ENCODE measurements at regions not wholly inside any gene's neighbourhood (a gene's known extent, or its start where the extent isn't known, plus 50 kb on each side); places are given as distances from the start of the nearest gene placed in this dataset.
"Not testable (repeated sequence)": the region's sequence is repeated elsewhere in the genome, so short reads cannot be mapped to it uniquely, and the experiment has no call there.

DNA sequence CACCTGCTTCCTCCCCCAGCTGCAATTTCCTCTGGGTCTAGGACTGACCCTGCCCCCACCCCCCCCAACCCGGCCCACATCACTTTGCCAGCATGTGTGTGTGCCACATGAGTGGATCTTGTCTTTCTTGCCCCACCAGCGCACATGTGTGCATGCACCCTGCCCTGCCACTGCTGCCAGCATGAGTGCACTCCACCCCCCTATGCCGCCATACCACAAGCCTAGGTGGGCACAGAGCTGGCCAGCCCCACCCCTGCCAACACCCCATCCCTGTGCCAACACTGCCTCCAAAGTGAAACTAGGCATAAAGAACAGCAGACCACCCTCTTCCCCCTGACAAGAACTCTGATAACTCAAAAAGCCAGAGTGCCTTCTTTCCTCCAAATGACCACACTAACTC is 296.3 kb upstream of the SGO1 start:
- WGBS, 2 experiments (ENCODE audit: insufficient coverage in 1 of 2, insufficient read length in 1 of 2): 94 to 100% methylated on average over 1 to 3 of the region's 3 CpGs

GRCh38 chr3:20480786-20481365 is 294.9 kb upstream of the SGO1 start:
- peak; percentile 43 for DNase-seq
- TF ChIP-seq, protein P1, sequence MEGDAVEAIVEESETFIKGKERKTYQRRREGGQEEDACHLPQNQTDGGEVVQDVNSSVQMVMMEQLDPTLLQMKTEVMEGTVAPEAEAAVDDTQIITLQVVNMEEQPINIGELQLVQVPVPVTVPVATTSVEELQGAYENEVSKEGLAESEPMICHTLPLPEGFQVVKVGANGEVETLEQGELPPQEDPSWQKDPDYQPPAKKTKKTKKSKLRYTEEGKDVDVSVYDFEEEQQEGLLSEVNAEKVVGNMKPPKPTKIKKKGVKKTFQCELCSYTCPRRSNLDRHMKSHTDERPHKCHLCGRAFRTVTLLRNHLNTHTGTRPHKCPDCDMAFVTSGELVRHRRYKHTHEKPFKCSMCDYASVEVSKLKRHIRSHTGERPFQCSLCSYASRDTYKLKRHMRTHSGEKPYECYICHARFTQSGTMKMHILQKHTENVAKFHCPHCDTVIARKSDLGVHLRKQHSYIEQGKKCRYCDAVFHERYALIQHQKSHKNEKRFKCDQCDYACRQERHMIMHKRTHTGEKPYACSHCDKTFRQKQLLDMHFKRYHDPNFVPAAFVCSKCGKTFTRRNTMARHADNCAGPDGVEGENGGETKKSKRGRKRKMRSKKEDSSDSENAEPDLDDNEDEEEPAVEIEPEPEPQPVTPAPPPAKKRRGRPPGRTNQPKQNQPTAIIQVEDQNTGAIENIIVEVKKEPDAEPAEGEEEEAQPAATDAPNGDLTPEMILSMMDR (conservative IDR thresholded peaks at IDR 0.05): no peak
- peaks cover 6% of the 10 kb centered on the region for H3K36me3 Mint-ChIP-seq (ENCODE audit: low read depth)
- Histone ChIP-seq H3K4me3 (ENCODE audit: low read length) (peak overlapping the region; percentile 54), H3K9ac (ENCODE audit: extremely low read depth, low read length, poor library complexity, severe bottlenecking) (no peak overlapping the region), H3K9me3 (ENCODE audit: control insufficient read depth, low read length) (peaks cover 43% of the 10 kb centered on the region), H3K4me1 (ENCODE audit: control insufficient read depth, insufficient read depth, low read length) (peaks cover 3% of the 10 kb centered on the region), H3K36me3 (ENCODE audit: control insufficient read depth, insufficient read depth, low read length) (no peaks in the 10 kb centered on the region), H3K27me3 (ENCODE audit: control insufficient read depth, insufficient read depth, low read length, poor library complexity, severe bottlenecking) (no peaks in the 10 kb centered on the region), H3K27ac (ENCODE audit: low read depth, low read length) (no peak overlapping the region)
- WGBS, 2 experiments (ENCODE audit: insufficient coverage in 1 of 2, insufficient read length in 1 of 2): 56 to 81% methylated on average over 5 of the region's 5 CpGs
- H3K27me3 Mint-ChIP-seq (ENCODE audit: insufficient read depth): no peaks in the 10 kb centered on the region
- H3K4me1 Mint-ChIP-seq: peaks cover 22% of the 10 kb centered on the region
- peak overlapping the region; percentile 3 for H3K27ac Mint-ChIP-seq
- peaks cover 35% of the 10 kb centered on the region for H3K9me3 Mint-ChIP-seq
- no peak overlapping the region for H3K4me3 Mint-ChIP-seq

More for the DNA sequence above, 296.3 kb upstream of the SGO1 start:
- Histone ChIP-seq H3K27ac (ENCODE audit: low read depth, low read length) (no peak overlapping the region), H3K4me1 (ENCODE audit: control insufficient read depth, insufficient read depth, low read length) (peaks cover 3% of the 10 kb centered on the region), H3K4me3 (ENCODE audit: low read length) (peak overlapping the region; percentile 21), H3K9ac (ENCODE audit: extremely low read depth, low read length, poor library complexity, severe bottlenecking) (no peak overlapping the region), H3K9me3 (ENCODE audit: control insufficient read depth, low read length) (peaks cover 48% of the 10 kb centered on the region), H3K27me3 (ENCODE audit: control insufficient read depth, insufficient read depth, low read length, poor library complexity, severe bottlenecking) (no peaks in the 10 kb centered on the region), H3K36me3 (ENCODE audit: control insufficient read depth, insufficient read depth, low read length) (no peaks in the 10 kb centered on the region)
- no peak overlapping the region for H3K4me3 Mint-ChIP-seq
- TF ChIP-seq, protein P1 (conservative IDR thresholded peaks at IDR 0.05): no peak
- peaks cover 22% of the 10 kb centered on the region for H3K4me1 Mint-ChIP-seq
- no peak overlapping the region for H3K27ac Mint-ChIP-seq
- H3K27me3 Mint-ChIP-seq (ENCODE audit: insufficient read depth): no peaks in the 10 kb centered on the region
- no peak for DNase-seq
- H3K9me3 Mint-ChIP-seq: peaks cover 40% of the 10 kb centered on the region
- peaks cover 4% of the 10 kb centered on the region for H3K36me3 Mint-ChIP-seq (ENCODE audit: low read depth)

GRCh38 chr3:20478436-20478835 is 292.4 kb upstream of the SGO1 start:
- H3K27me3 Mint-ChIP-seq (ENCODE audit: insufficient read depth): no peaks in the 10 kb centered on the region
- TF ChIP-seq, protein P1 (conservative IDR thresholded peaks at IDR 0.05): peak; percentile 21
- H3K9ac ChIP-seq (ENCODE audit: extremely low read depth, low read length, poor library complexity, severe bottlenecking): no peak overlapping the region
- H3K36me3 Mint-ChIP-seq (ENCODE audit: low read depth): peaks cover 2% of the 10 kb centered on the region
- H3K27ac ChIP-seq (ENCODE audit: low read depth, low read length): no peak overlapping the region
- H3K9me3 Mint-ChIP-seq: peaks cover 17% of the 10 kb centered on the region
- H3K4me3 Mint-ChIP-seq: no peak overlapping the region
- H3K27ac Mint-ChIP-seq: no peak overlapping the region
- H3K9me3 ChIP-seq (ENCODE audit: control insufficient read depth, low read length): peaks cover 24% of the 10 kb centered on the region
- H3K4me1 Mint-ChIP-seq: peaks cover 22% of the 10 kb centered on the region
- peaks cover 3% of the 10 kb centered on the region for H3K4me1 ChIP-seq (ENCODE audit: control insufficient read depth, insufficient read depth, low read length)
- H3K36me3 ChIP-seq (ENCODE audit: control insufficient read depth, insufficient read depth, low read length): no peaks in the 10 kb centered on the region
- no peaks in the 10 kb centered on the region for H3K27me3 ChIP-seq (ENCODE audit: control insufficient read depth, insufficient read depth, low read length, poor library complexity, severe bottlenecking)
- H3K4me3 ChIP-seq (ENCODE audit: low read length): no peak overlapping the region
- no peak for DNase-seq

GRCh38 chr3:20464237-20464636 is 278.2 kb upstream of the SGO1 start:
- H3K27ac Mint-ChIP-seq; H3K4me3 Mint-ChIP-seq; H3K4me1 ChIP-seq (ENCODE audit: control insufficient read depth, insufficient read depth, low read length); H3K36me3 ChIP-seq (ENCODE audit: control insufficient read depth, insufficient read depth, low read length); H3K4me1 Mint-ChIP-seq; H3K27ac ChIP-seq (ENCODE audit: low read depth, low read length); H3K4me3 ChIP-seq (ENCODE audit: low read length); H3K27me3 Mint-ChIP-seq (ENCODE audit: insufficient read depth); DNase-seq; H3K36me3 Mint-ChIP-seq (ENCODE audit: low read depth); H3K9ac ChIP-seq (ENCODE audit: extremely low read depth, low read length, poor library complexity, severe bottlenecking); H3K27me3 ChIP-seq (ENCODE audit: control insufficient read depth, insufficient read depth, low read length, poor library complexity, severe bottlenecking): not testable (repeated sequence)
- H3K9me3 ChIP-seq (ENCODE audit: control insufficient read depth, low read length): peaks cover 15% of the 10 kb centered on the region
- 82 to 96% methylated on average over 2 of the region's 2 CpGs for WGBS, 2 experiments (ENCODE audit: insufficient coverage in 1 of 2, insufficient read length in 1 of 2)
- H3K9me3 Mint-ChIP-seq: peaks cover 18% of the 10 kb centered on the region

Data from endodermal cell (in vitro differentiated cells).